ENCODE measurements at regions not wholly inside any gene's neighbourhood (a gene's known extent, or its start where the extent isn't known, plus 50 kb on each side); places are given as distances from the start of the nearest gene placed in this dataset.
"Not testable (repeated sequence)": the region's sequence is repeated elsewhere in the genome, so short reads cannot be mapped to it uniquely, and the experiment has no call there.

DNA sequence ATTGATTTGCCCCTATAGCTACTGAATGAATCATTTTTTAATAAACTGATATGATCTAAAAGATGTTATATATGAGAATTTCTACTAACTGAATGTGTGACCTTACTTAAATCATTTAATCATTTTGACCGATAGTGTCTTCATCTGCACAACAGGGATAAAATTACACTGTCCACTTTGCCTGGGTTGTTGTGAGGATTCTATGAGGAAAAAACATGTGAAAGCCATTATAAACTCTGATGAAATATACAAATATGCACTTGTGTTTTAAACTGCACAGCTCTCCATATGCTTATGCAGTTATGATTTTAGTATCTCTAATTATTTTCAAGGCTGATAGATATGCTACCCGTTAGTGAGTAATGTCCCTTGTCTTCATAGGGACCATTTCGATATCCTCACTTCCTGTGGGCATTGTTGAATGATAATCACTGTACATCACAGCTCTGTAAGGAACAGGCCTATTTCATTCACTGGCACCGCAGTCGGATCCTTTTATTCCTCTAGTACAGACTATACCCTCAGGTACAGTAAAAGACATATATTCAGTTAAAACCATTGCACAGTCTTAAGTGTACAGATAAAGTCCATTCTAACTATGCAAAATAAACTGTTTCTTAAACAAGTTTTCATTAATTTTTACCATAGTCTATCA, 88.7 kb upstream of the RAP1B start:
- no peaks in the 10 kb centered on the region for H3K27me3 Mint-ChIP-seq
- H3K27ac Mint-ChIP-seq = no peak overlapping the region
- H3K4me1 Mint-ChIP-seq (ENCODE audit: low read depth in 2 of 2) = peaks cover 6 to 7% of the 10 kb centered on the region in 2 donors
- no peaks in the 10 kb centered on the region for H3K36me3 Mint-ChIP-seq
- no peak overlapping the region for H3K4me3 Mint-ChIP-seq
- H3K9me3 Mint-ChIP-seq = no peaks in the 10 kb centered on the region
- DNase-seq (ENCODE audit: low spot score) (no peak), ATAC-seq (no peak)

DNA sequence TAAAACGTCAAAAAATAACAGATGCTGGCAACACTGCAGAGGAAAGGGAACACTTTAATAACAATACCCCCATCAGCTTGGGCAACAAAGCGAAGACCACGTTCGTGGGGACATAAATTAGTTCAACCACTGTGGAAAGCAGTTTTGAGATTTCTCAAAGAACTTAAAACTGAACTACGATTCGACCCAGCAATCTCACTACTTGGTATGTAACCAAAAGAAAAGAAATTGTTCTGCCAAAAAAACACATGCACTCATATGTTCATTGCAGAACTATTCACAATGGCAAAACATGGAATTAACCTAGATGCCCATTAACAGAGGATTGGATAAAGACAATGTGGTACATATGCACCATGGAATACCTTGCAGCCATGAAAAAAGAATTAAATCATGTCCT, 81.2 kb upstream of the RAP1B start:
- Mint-ChIP-seq H3K27ac (peak overlapping the region; percentile 34 to 65), H3K4me3 (peak overlapping the region; percentile 56), H3K4me1 (ENCODE audit: low read depth in 2 of 2) (peaks cover 37 to 39% of the 10 kb centered on the region in 2 donors), H3K9me3 (no peaks in the 10 kb centered on the region), H3K36me3 (no peaks in the 10 kb centered on the region), H3K27me3 (no peaks in the 10 kb centered on the region)
- no peak for ATAC-seq
- no peak for DNase-seq (ENCODE audit: low spot score)

DNA sequence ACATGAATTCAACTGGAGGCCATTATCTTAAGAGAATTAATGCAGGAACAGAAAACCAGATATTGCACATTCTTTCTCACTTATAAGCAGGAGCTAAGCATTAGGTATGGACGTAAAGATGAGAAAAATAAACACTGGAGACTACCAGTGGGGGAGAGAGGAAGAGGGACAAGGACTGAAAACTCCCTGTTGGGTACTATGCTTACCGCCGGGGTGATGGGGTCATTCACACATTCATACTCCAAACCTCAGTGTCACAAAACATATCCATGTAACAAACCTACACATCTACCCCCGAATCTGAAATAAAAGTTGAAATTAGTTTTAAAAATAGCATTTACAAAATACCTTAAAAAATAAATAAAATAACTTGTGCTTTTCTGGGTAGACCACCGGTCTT, 80.8 kb upstream of the RAP1B start:
- Mint-ChIP-seq H3K4me3 (peak overlapping the region; percentile 64), H3K36me3 (no peaks in the 10 kb centered on the region), H3K27me3 (no peaks in the 10 kb centered on the region), H3K9me3 (no peaks in the 10 kb centered on the region), H3K4me1 (ENCODE audit: low read depth in 2 of 2) (peaks cover 37 to 39% of the 10 kb centered on the region in 2 donors), H3K27ac (peak overlapping the region; percentile 34 to 65)
- ATAC-seq (peak; percentile 68 to 70), DNase-seq (ENCODE audit: low spot score) (no peak)

DNA sequence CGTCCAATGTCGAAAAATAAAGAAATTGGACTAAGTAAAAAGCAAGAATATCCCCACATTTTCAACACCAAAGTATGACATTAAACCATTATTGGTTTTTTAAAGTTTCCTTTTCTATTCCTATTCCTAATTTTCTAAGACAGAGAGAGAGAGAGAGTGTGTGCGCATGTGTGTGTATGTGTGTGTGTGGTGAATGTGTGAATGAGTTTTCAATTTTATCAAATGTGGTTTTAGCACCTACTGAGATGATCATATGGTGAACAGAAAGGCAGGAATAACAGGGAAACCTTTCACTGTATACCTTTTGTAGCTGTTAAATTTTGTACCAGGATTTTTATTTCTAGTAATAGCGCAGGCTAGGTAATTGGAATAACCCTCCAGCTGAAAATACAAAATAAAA, 80.4 kb upstream of the RAP1B start:
- Mint-ChIP-seq H3K27ac (peak overlapping the region; percentile 34 to 65), H3K27me3 (no peaks in the 10 kb centered on the region), H3K4me3 (peak overlapping the region; percentile 64), H3K36me3 (no peaks in the 10 kb centered on the region), H3K9me3 (no peaks in the 10 kb centered on the region), H3K4me1 (ENCODE audit: low read depth in 2 of 2) (peaks cover 37 to 39% of the 10 kb centered on the region in 2 donors)
- DNase-seq (ENCODE audit: low spot score) (no peak), ATAC-seq (no peak)

DNA sequence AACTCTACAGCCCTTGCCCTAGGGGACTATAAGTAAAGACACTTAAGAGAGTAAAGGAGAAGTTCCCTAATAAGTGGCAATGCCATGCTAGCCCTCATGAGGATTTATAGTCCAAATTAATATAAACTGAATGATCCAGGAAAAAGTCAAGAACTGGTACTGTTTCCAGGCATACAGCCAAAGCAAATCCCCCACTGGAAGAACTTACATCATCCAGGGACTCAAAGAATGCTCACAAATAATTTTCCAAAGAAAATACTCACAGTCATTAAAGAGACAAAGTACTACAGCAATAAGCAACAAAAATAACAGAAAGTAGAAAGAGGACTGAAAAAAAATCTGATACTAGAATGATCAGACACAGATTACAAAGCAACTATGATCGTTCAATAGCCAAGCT, 79.7 kb upstream of the RAP1B start:
- Mint-ChIP-seq H3K27me3 (no peaks in the 10 kb centered on the region), H3K4me1 (ENCODE audit: low read depth in 2 of 2) (peaks cover 37 to 39% of the 10 kb centered on the region in 2 donors), H3K27ac (peak overlapping the region; percentile 34 to 65), H3K4me3 (no peak overlapping the region), H3K36me3 (no peaks in the 10 kb centered on the region), H3K9me3 (no peaks in the 10 kb centered on the region)
- no peak for DNase-seq (ENCODE audit: low spot score)
- ATAC-seq = no peak

DNA sequence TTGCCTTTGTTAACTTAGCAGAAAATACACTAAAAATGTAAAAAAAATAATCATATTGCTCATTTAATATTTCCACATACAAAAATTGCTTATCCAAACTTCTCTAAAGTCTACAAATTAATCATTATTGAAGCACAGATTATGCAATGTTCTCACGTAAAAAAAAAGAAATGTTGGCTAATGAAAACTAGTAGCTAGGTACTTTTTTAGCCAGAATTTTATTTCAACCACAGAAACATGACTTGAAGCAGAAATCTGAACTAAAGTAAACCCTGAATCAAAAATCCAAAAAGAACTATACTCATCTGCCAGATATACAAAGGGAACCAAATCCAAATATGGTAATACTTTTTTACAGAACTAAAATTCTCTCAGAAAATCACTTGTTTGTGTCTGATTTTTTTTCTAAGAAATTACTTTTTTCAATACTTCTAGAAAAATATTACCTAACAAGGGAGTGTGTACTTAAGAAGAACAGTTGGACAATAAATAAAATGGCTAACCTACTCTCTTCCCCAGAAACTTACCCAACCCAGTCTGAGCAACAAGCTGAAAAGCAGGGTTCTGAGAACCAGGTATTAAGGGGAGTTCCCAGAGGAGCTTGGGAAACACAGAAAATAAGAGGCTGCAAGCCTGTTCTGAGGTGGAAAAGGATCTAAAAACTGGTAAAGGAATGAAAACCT, 78.4 kb upstream of the RAP1B start:
- H3K27me3 Mint-ChIP-seq = no peaks in the 10 kb centered on the region
- H3K9me3 Mint-ChIP-seq = no peaks in the 10 kb centered on the region
- DNase-seq (ENCODE audit: low spot score) (no peak), ATAC-seq (no peak)
- no peaks in the 10 kb centered on the region for H3K36me3 Mint-ChIP-seq
- no peak overlapping the region for H3K4me3 Mint-ChIP-seq
- H3K27ac Mint-ChIP-seq = peak overlapping the region; percentile 1 to 67
- H3K4me1 Mint-ChIP-seq (ENCODE audit: low read depth in 2 of 2) = peaks cover 48 to 50% of the 10 kb centered on the region in 2 donors

DNA sequence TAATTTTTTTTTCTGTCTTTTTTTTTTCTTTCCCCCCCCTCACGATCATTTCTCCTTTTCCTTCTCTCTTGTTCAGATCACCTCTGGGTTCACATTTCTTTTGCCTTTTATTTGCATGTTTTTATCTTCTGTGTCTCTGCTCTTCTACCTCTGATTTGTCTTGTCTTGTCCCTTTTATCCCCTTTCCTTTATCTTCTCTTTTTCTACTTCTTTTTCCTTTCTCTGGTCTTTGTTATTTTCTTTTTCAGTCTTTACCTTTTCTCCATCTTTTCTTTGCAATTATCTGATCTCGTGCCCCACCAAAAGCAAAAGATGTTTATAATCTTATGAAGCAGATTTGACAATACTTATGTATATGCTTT, 77.8 kb upstream of the RAP1B start:
- H3K27ac Mint-ChIP-seq = peak overlapping the region; percentile 1 to 67
- peaks cover 51 to 53% of the 10 kb centered on the region in 2 donors for H3K4me1 Mint-ChIP-seq (ENCODE audit: low read depth in 2 of 2)
- no peak for DNase-seq (ENCODE audit: low spot score)
- H3K4me3 Mint-ChIP-seq = peak overlapping the region; percentile 0
- ATAC-seq = no peak
- no peaks in the 10 kb centered on the region for H3K9me3 Mint-ChIP-seq
- H3K36me3 Mint-ChIP-seq = no peaks in the 10 kb centered on the region
- H3K27me3 Mint-ChIP-seq = no peaks in the 10 kb centered on the region

DNA sequence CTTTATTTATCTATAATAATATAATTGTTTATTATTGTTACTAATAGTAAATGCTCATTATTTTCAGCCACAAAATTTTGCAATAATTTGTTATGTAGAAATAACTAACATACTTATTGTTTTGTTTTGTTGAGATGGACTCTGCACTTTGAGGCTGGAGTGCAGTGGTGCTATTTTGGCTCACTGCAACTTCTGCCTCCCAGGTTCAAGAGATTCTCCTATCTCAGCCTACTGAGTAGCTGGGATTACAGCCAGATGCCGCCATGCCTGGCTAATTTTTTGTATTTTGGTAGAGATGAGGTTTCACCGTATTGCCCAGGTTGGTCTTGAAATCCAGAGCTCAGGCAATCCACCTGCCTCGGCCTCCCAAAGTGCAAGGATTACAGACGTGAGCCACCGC, 76.6 kb upstream of the RAP1B start:
- no peaks in the 10 kb centered on the region for H3K9me3 Mint-ChIP-seq
- H3K4me1 Mint-ChIP-seq (ENCODE audit: low read depth in 2 of 2) = peaks cover 55 to 57% of the 10 kb centered on the region in 2 donors
- no peaks in the 10 kb centered on the region for H3K36me3 Mint-ChIP-seq
- DNase-seq (ENCODE audit: low spot score) (no peak), ATAC-seq (no peak)
- no peaks in the 10 kb centered on the region for H3K27me3 Mint-ChIP-seq
- no peak overlapping the region for H3K4me3 Mint-ChIP-seq
- no peak overlapping the region for H3K27ac Mint-ChIP-seq

DNA sequence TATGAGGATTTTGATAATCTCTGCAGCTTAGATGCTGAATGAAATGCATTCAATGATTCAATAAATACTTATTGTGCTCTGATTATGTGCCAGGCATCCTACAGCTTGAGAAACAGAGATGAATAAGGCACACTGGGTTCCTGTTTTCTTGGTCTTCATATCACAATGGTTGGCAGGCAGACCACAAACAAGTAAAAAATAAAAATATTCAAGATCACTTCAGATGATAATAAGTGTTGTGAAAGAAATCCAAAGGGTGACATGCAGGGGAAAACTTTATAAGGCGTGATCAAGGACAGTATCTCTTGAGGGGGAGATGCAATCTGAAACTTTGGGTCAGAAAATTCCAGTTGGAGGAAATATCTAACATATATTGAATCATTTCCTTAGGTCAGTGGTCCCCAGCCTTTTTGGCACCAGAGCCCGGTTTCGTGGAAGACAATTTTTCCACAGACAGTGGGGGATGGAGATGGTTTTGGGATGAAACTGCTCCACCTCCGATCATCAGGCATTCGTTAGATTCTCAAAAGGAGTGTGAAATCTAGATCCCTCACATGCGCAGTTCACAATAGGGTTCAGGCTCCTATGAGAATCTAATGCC, 73.7 kb upstream of the RAP1B start:
- H3K27ac Mint-ChIP-seq = peak overlapping the region in 1 of 2 donors; percentile 42
- H3K36me3 Mint-ChIP-seq = peaks cover 8% of the 10 kb centered on the region
- H3K9me3 Mint-ChIP-seq = peaks cover 3% of the 10 kb centered on the region
- DNase-seq (ENCODE audit: low spot score) (no peak), ATAC-seq (peak in 1 of 2 donors; percentile 37)
- peaks cover 57 to 59% of the 10 kb centered on the region in 2 donors for H3K4me1 Mint-ChIP-seq (ENCODE audit: low read depth in 2 of 2)
- peak overlapping the region; percentile 39 for H3K4me3 Mint-ChIP-seq
- no peaks in the 10 kb centered on the region for H3K27me3 Mint-ChIP-seq

DNA sequence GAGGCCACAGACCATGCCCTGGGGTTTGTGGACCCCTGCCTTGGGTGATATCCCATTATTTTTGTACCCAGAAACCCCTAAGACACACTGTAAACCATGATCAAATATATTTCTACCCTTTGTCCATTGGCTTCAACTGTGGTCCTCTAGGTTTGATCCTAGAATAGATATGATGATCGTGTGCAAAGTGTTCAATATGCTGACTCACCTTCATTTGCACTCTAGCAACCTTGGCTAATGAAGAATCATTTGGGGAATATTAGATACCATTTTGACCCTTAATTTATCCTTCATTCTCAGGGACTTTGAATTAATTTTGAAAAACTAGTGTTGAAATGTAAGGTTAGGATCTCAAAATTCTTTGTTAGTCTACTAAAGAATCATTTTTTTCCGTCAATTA, 73.1 kb upstream of the RAP1B start:
- no peak for ATAC-seq
- no peak overlapping the region for H3K4me3 Mint-ChIP-seq
- peaks cover 8% of the 10 kb centered on the region for H3K36me3 Mint-ChIP-seq
- H3K9me3 Mint-ChIP-seq = peaks cover 3% of the 10 kb centered on the region
- H3K4me1 Mint-ChIP-seq (ENCODE audit: low read depth in 2 of 2) = peaks cover 62 to 64% of the 10 kb centered on the region in 2 donors
- peak overlapping the region in 1 of 2 donors; percentile 42 for H3K27ac Mint-ChIP-seq
- no peak for DNase-seq (ENCODE audit: low spot score)
- no peaks in the 10 kb centered on the region for H3K27me3 Mint-ChIP-seq

DNA sequence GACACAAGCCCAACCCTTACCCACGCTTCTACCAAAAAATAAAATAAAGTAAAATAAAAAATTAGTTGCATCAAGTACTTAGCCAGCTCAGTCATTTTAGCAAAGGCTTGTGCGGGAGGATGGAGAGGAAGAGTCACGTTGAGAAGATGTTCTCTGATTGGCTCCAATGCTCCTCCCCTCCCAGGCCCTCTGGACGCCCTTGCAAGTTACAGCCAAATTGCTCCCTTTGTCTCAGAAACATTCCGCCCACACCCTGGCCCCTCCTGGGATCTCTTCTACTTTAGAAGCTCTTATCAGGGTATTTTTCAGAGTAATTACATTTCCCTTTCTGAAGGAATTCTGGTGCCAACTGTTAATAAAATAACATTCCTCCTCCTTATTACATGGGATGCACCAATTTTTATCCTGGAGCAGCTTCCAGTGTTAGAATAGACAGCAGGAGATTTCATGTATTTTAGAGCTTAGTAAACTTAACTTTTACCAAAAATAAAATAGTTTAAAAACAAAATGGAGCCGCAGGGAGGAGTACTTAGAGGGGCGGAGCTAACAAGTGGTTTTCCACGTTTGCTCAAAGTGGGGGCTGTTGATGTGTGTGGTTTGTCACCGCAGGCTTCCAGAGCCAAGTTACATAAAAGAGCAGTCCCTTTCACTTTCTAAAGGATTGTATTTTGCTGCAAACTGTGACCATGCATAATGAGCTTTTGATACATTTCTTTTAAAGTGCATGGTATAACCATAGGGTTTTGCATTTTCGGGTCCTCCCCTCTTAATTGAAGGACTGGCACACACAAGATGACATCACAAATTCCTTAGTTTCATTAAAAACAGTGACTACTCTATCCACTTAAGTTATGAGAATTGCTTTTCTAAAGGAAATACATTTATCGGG, 71.7 kb upstream of the RAP1B start:
- DNase-seq (ENCODE audit: low spot score) (peak; percentile 88), ATAC-seq (peak; percentile 96 to 97)
- Mint-ChIP-seq H3K4me3 (peak overlapping the region; percentile 73), H3K4me1 (ENCODE audit: low read depth in 2 of 2) (peaks cover 58 to 60% of the 10 kb centered on the region in 2 donors), H3K27ac (peak overlapping the region; percentile 72 to 91), H3K9me3 (peaks cover 3% of the 10 kb centered on the region), H3K36me3 (peaks cover 8% of the 10 kb centered on the region), H3K27me3 (no peaks in the 10 kb centered on the region)

DNA sequence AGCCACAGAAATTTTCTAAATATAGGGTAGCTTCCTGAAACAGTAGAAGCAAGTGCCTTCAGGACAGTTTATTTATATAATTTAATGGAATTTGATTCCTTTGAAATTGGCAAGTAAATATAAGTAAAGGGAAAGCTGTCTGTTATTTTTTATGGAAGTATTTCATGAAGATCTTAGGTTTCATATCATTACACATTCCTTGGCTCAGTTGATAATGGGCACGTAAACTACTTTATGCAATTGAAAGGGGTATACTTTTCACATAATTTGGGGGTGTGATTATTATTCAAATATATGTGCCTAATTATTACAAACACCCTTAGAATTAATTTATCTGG, 71.1 kb upstream of the RAP1B start:
- Mint-ChIP-seq H3K4me1 (ENCODE audit: low read depth in 2 of 2) (peaks cover 58 to 60% of the 10 kb centered on the region in 2 donors), H3K4me3 (peak overlapping the region; percentile 73), H3K27me3 (no peaks in the 10 kb centered on the region), H3K9me3 (peaks cover 3% of the 10 kb centered on the region), H3K36me3 (peaks cover 8% of the 10 kb centered on the region), H3K27ac (peak overlapping the region; percentile 72 to 91)
- DNase-seq (ENCODE audit: low spot score) (no peak), ATAC-seq (no peak)

DNA sequence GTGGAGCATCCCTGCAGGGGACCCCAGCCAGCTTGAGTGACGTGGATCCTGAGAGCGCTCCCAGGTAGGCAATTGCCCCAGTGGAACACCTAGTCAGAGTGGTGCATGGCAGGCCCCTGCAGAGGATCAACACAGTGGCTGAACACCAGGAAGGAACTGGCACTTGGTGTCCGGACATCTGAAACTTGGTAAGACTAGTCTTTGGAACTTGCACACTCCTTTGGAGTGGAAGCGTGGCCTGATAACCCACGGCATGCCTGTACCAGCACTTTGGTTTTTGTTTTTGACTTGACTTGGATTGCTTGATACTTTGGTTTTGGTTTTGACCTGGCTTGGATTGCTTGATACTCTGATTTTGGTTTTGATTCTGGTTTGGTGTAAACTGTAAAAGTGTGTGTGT, 69.9 kb upstream of the RAP1B start:
- not testable (repeated sequence) for H3K27me3 Mint-ChIP-seq; DNase-seq (ENCODE audit: low spot score); ATAC-seq; H3K36me3 Mint-ChIP-seq; H3K9me3 Mint-ChIP-seq
- Mint-ChIP-seq H3K27ac (peak overlapping the region; percentile 36 to 64), H3K4me3 (peak overlapping the region; percentile 70), H3K4me1 (ENCODE audit: low read depth in 2 of 2) (peaks cover 58 to 60% of the 10 kb centered on the region in 2 donors)

Measured in natural killer cell treated with Interleukin-12 subunit alpha and Interleukin-12 subunit beta and Interleukin-15 and Interleukin-18, amount 100 ng/mL, for 72 hours (primary cell).